HUES48 (cell line): ENCODE measurements at regions not wholly inside any gene's neighbourhood (a gene's known extent, or its start where the extent isn't known, plus 50 kb on each side); places are given as distances from the start of the nearest gene placed in this dataset.
"Not testable (repeated sequence)": the region's sequence is repeated elsewhere in the genome, so short reads cannot be mapped to it uniquely, and the experiment has no call there.

Source experiments
- H3K27ac ChIP-seq: one replicate; pipeline ENCODE4 v1.7.0; 2013; ENCODE audit warnings: low read depth, low read length, inconsistent platforms
- H3K27me3 ChIP-seq: 2 replicates; pipeline ENCODE4 v1.6.1; 2013; ENCODE audit warnings: mild to moderate bottlenecking, low read length; ENCODE audit not compliant: control insufficient read depth, insufficient read depth
- H3K36me3 ChIP-seq: 2 replicates; pipeline ENCODE4 v1.6.1; 2013; ENCODE audit warnings: low read length; ENCODE audit not compliant: control insufficient read depth, insufficient read depth
- H3K4me1 ChIP-seq: 2 replicates; pipeline ENCODE4 v1.6.1; 2013; ENCODE audit warnings: mild to moderate bottlenecking, low read length; ENCODE audit not compliant: control insufficient read depth, insufficient read depth
- H3K4me3 ChIP-seq: 2 replicates; pipeline ENCODE4 v1.5.1; 2013; ENCODE audit warnings: mild to moderate bottlenecking, low read depth, low read length
- H3K9ac ChIP-seq: 2 replicates; pipeline ENCODE4 v1.6.1; 2013; ENCODE audit warnings: mild to moderate bottlenecking, low read depth, low read length, moderate library complexity
- H3K9me3 ChIP-seq: 2 replicates; pipeline ENCODE4 v1.6.1; 2013; ENCODE audit warnings: low read length; ENCODE audit not compliant: control insufficient read depth, insufficient read depth

- Histone ChIP-seq H3K4me3 (no peak overlapping the region), H3K27ac (no peak overlapping the region), H3K9me3 (peaks cover 81% of the 10 kb centered on the region), H3K9ac (no peak overlapping the region), H3K4me1 (no peaks in the 10 kb centered on the region), H3K36me3 (no peaks in the 10 kb centered on the region), H3K27me3 (no peaks in the 10 kb centered on the region)
Measured at GRCh38 chr11:50246699-50247098, 214.0 kb downstream of the OR4C45 start.

GRCh38 chr11:50247309-50247874, 214.7 kb downstream of the OR4C45 start:
- Histone ChIP-seq H3K27ac (no peak overlapping the region), H3K9me3 (peaks cover 82% of the 10 kb centered on the region), H3K4me3 (no peak overlapping the region), H3K27me3 (no peaks in the 10 kb centered on the region), H3K9ac (no peak overlapping the region), H3K4me1 (no peaks in the 10 kb centered on the region), H3K36me3 (no peaks in the 10 kb centered on the region)

DNA sequence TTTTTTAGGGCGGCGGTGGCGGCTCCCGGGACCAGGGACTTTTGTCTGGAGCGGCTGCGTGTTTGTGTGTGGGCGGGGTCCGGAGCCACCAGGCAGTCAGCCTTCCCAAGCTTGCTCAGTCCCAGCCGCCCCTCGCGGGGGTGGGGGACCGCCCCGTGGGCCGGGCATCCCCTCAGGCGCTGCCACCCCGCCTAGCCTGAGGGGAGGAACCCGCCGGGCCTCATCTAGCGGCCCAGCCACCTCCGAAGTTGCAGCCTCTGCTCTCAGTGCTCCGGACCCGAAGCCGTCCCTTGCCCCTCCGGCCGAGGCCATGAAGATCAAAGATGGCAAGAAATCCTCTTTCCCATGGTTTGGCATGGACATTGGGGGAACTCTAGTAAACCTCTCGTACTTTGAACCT, 235.2 kb downstream of the OR4C45 start:
- peaks cover 88% of the 10 kb centered on the region for H3K9me3 ChIP-seq
- H3K4me1 ChIP-seq: no peaks in the 10 kb centered on the region
- no peaks in the 10 kb centered on the region for H3K36me3 ChIP-seq
- no peak overlapping the region for H3K9ac ChIP-seq
- no peak overlapping the region for H3K27ac ChIP-seq
- H3K27me3 ChIP-seq: no peaks in the 10 kb centered on the region
- H3K4me3 ChIP-seq: no peak overlapping the region

GRCh38 chr11:50275133-50275532, 242.5 kb downstream of the OR4C45 start:
- H3K4me1 ChIP-seq: no peaks in the 10 kb centered on the region
- no peaks in the 10 kb centered on the region for H3K27me3 ChIP-seq
- H3K4me3 ChIP-seq: no peak overlapping the region
- no peak overlapping the region for H3K27ac ChIP-seq
- H3K9me3 ChIP-seq: peaks cover 91% of the 10 kb centered on the region
- H3K36me3 ChIP-seq: no peaks in the 10 kb centered on the region
- no peak overlapping the region for H3K9ac ChIP-seq

DNA sequence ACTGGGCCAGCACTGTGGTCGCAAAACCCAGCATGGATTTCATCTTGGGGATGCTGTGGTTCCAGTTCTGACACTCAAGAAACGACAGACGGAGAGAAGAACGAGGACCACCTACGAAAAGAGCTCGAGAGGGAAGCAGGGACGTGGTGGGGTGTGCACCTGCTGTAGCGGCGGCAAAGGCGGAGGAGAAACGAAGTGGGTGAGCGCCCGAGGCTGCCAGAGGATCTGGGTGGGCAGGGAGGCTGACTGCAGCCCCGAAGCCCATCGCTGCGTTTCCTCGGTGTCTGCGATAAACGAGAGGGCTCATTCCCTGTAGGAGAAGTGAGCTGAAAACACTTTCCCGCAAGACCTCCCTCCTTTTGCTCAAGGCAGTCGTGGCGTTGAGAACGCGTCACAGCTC, 246.1 kb downstream of the OR4C45 start:
- Histone ChIP-seq H3K27me3 (no peaks in the 10 kb centered on the region), H3K9me3 (peaks cover 78% of the 10 kb centered on the region), H3K36me3 (no peaks in the 10 kb centered on the region), H3K27ac (no peak overlapping the region), H3K4me1 (no peaks in the 10 kb centered on the region), H3K4me3 (no peak overlapping the region), H3K9ac (no peak overlapping the region)

- H3K36me3 ChIP-seq: no peaks in the 10 kb centered on the region
- no peak overlapping the region for H3K27ac ChIP-seq
- no peaks in the 10 kb centered on the region for H3K4me1 ChIP-seq
- H3K27me3 ChIP-seq: no peaks in the 10 kb centered on the region
- H3K9ac ChIP-seq: no peak overlapping the region
- peaks cover 71% of the 10 kb centered on the region for H3K9me3 ChIP-seq
- H3K4me3 ChIP-seq: no peak overlapping the region; the same call in 1 of the 2 replicates
Measured at GRCh38 chr11:50298182-50298988, 265.7 kb downstream of the OR4C45 start.

DNA sequence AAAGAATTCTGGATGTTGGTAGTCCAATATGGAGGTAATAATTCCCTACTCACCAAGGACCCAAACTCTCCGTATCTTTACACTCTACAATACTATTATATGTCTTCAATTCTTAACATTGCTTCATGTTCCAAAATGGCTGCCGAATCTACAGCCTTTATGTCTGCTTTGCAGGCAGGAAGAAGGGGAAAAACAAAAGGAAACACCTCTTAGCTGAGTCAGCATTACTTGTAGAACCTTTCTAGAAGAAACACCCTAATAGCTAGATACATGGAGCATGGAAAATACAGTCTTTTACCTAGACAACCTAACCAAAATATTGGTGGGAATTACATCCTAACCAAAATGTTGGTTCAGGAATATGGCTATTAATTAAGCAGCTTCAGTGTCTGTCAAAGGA, 298.0 kb downstream of the OR4C45 start:
- H3K36me3 ChIP-seq, H3K9ac ChIP-seq, H3K4me1 ChIP-seq, H3K27me3 ChIP-seq, H3K4me3 ChIP-seq, H3K27ac ChIP-seq: not testable (repeated sequence)
- peaks cover 60% of the 10 kb centered on the region for H3K9me3 ChIP-seq

DNA sequence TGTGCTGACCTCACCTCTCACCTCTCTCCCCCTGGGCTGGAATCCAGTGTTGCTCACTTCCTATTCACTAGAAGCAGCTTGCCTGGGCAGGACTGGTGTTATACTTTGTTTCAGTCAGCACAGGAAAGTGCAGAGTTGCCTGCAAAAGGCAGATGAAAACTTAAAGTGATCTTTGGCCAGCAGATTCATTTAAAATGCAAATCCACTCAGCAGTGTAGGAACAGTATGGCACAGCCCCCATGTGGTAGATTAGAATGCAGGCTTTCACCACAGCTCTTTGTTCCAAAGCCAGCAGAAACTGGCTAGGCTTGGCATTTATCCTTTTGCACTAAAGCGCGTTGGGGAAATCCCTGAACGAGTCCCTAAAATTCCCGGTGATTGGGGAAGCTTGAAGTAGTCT, 301.2 kb downstream of the OR4C45 start:
- no peak overlapping the region for H3K4me3 ChIP-seq
- no peak overlapping the region for H3K9ac ChIP-seq
- no peaks in the 10 kb centered on the region for H3K27me3 ChIP-seq
- peaks cover 73% of the 10 kb centered on the region for H3K9me3 ChIP-seq
- no peaks in the 10 kb centered on the region for H3K4me1 ChIP-seq
- no peak overlapping the region for H3K27ac ChIP-seq
- no peaks in the 10 kb centered on the region for H3K36me3 ChIP-seq

DNA sequence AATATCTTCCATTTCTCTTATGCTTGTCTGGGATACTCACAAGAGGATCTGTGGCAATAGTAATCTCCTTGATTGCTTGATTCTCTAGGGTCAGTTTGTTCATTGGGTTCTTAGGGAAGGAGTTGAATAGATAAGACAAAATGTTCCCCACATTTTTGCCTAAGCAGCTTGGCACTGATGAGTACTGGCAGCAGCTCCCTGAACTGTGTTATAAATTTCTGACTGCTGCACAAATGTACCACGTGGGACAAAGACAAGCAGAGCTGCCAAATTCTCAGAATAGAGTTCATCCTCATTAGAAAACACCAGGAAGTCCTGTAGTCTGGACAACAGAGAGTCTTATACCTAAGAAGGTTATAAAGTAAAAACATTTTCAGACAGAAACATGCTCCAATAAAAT, 304.8 kb downstream of the OR4C45 start:
- not testable (repeated sequence) for H3K4me3 ChIP-seq, H3K36me3 ChIP-seq, H3K9ac ChIP-seq, H3K27me3 ChIP-seq, H3K27ac ChIP-seq, H3K4me1 ChIP-seq
- H3K9me3 ChIP-seq: peaks cover 60% of the 10 kb centered on the region

GRCh38 chr11:50348018-50348417, 315.3 kb downstream of the OR4C45 start:
- not testable (repeated sequence) for H3K27me3 ChIP-seq, H3K36me3 ChIP-seq, H3K27ac ChIP-seq, H3K9me3 ChIP-seq, H3K4me1 ChIP-seq, H3K4me3 ChIP-seq, H3K9ac ChIP-seq

GRCh38 chr11:50379484-50379883, 346.8 kb downstream of the OR4C45 start:
- Histone ChIP-seq H3K36me3 (no peaks in the 10 kb centered on the region), H3K4me1 (no peaks in the 10 kb centered on the region), H3K9me3 (peaks cover 99% of the 10 kb centered on the region), H3K4me3 (no peak overlapping the region), H3K27ac (no peak overlapping the region), H3K27me3 (no peaks in the 10 kb centered on the region), H3K9ac (no peak overlapping the region)
